ENCODE measurements at regions not wholly inside any gene's neighbourhood (a gene's known extent, or its start where the extent isn't known, plus 50 kb on each side); places are given as distances from the start of the nearest gene placed in this dataset.
A peak's percentile ranks its signal among the peaks of the same experiment; 100 is the strongest.

DNA sequence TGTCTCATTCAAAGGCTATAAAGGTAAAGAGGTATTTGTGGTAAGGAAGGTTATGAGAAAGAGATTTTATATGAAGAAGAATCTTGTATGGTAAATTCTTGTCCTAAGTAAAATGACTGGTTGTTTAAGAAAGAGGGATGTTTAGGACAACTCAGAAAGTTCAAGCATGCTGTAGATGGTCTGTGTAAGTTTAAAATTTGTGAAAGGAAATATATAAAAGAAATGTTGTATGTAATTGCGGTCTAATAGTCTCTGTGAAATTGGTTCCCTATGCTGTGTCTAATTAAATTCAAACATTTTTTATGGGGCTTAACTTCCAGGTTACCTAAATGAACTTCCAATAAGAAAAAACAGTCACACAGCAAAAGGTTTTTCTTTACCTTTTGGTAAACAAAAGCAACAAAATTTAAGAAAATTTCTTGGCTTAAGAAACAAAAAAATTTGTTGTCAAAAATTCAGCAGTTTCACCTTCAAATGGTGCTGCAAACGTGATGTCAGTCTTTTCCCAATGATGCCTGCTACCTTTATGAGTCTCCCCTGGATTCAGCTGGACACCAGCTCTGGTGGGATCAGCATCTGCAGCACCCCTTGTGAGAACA is 83.0 kb upstream of the FCN1 start:
- CTCF ChIA-PET: no interaction called here
- Histone ChIP-seq H3K27ac (ENCODE audit: extremely low read depth, low read depth, low read length) (no peak overlapping the region), H3K9me3 (ENCODE audit: control insufficient read depth, insufficient read depth, low read depth, low read length) (no peaks in the 10 kb centered on the region), H3K36me3 (ENCODE audit: control insufficient read depth in 2 of 2, insufficient read depth in 1 of 2, low read length in 2 of 2) (no peaks in the 10 kb centered on the region), H3K4me1 (ENCODE audit: control insufficient read depth, insufficient read depth, low read length) (no peaks in the 10 kb centered on the region), H3K4me3 (ENCODE audit: low read depth, low read length) (no peak overlapping the region)
- POLR2A ChIA-PET: no interaction called here
- peak; percentile 49; the same call in 1 of the 2 replicates for TF ChIP-seq ZNF549 (tag by site-specific recombination; IDR thresholded peaks at IDR 0.05)
- TF ChIP-seq SETDB1 (IDR thresholded peaks at IDR 0.05; ENCODE audit: insufficient read length, low read length): peak; percentile 100
- TF ChIP-seq ZNF302 (tag by site-specific recombination; IDR thresholded peaks at IDR 0.05; ENCODE audit: low read depth): no peak
- TF ChIP-seq FEZF1 (tag by site-specific recombination; IDR thresholded peaks at IDR 0.05): no peak
- TF ChIP-seq, protein P1, sequence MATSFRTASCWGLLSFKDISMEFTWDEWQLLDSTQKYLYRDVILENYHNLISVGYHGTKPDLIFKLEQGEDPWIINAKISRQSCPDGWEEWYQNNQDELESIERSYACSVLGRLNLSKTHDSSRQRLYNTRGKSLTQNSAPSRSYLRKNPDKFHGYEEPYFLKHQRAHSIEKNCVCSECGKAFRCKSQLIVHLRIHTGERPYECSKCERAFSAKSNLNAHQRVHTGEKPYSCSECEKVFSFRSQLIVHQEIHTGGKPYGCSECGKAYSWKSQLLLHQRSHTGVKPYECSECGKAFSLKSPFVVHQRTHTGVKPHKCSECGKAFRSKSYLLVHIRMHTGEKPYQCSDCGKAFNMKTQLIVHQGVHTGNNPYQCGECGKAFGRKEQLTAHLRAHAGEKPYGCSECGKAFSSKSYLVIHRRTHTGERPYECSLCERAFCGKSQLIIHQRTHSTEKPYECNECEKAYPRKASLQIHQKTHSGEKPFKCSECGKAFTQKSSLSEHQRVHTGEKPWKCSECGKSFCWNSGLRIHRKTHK (tag by site-specific recombination; IDR thresholded peaks at IDR 0.05): 0 out of 2 replicates have a peak, but pooled peaks have one; percentile 39
- TF ChIP-seq HOXA7 (CRISPR knock-in tag; IDR thresholded peaks at IDR 0.05; ENCODE audit: borderline replicate concordance): no peak
- TF ChIP-seq EGR2 (tag by site-specific recombination; IDR thresholded peaks at IDR 0.05; ENCODE audit: low read depth): no peak
- TF ChIP-seq, protein P2, sequence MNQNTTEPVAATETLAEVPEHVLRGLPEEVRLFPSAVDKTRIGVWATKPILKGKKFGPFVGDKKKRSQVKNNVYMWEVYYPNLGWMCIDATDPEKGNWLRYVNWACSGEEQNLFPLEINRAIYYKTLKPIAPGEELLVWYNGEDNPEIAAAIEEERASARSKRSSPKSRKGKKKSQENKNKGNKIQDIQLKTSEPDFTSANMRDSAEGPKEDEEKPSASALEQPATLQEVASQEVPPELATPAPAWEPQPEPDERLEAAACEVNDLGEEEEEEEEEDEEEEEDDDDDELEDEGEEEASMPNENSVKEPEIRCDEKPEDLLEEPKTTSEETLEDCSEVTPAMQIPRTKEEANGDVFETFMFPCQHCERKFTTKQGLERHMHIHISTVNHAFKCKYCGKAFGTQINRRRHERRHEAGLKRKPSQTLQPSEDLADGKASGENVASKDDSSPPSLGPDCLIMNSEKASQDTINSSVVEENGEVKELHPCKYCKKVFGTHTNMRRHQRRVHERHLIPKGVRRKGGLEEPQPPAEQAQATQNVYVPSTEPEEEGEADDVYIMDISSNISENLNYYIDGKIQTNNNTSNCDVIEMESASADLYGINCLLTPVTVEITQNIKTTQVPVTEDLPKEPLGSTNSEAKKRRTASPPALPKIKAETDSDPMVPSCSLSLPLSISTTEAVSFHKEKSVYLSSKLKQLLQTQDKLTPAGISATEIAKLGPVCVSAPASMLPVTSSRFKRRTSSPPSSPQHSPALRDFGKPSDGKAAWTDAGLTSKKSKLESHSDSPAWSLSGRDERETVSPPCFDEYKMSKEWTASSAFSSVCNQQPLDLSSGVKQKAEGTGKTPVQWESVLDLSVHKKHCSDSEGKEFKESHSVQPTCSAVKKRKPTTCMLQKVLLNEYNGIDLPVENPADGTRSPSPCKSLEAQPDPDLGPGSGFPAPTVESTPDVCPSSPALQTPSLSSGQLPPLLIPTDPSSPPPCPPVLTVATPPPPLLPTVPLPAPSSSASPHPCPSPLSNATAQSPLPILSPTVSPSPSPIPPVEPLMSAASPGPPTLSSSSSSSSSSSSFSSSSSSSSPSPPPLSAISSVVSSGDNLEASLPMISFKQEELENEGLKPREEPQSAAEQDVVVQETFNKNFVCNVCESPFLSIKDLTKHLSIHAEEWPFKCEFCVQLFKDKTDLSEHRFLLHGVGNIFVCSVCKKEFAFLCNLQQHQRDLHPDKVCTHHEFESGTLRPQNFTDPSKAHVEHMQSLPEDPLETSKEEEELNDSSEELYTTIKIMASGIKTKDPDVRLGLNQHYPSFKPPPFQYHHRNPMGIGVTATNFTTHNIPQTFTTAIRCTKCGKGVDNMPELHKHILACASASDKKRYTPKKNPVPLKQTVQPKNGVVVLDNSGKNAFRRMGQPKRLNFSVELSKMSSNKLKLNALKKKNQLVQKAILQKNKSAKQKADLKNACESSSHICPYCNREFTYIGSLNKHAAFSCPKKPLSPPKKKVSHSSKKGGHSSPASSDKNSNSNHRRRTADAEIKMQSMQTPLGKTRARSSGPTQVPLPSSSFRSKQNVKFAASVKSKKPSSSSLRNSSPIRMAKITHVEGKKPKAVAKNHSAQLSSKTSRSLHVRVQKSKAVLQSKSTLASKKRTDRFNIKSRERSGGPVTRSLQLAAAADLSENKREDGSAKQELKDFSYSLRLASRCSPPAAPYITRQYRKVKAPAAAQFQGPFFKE (tag by site-specific recombination; IDR thresholded peaks at IDR 0.05; ENCODE audit: borderline replicate concordance): no peak
- TF ChIP-seq ZNF175 (tag by site-specific recombination; IDR thresholded peaks at IDR 0.05): no peak
- TF ChIP-seq ZNF558 (tag by site-specific recombination; IDR thresholded peaks at IDR 0.05): peak; percentile 50; the same call in 1 of the 2 replicates
- TF ChIP-seq, protein P3, sequence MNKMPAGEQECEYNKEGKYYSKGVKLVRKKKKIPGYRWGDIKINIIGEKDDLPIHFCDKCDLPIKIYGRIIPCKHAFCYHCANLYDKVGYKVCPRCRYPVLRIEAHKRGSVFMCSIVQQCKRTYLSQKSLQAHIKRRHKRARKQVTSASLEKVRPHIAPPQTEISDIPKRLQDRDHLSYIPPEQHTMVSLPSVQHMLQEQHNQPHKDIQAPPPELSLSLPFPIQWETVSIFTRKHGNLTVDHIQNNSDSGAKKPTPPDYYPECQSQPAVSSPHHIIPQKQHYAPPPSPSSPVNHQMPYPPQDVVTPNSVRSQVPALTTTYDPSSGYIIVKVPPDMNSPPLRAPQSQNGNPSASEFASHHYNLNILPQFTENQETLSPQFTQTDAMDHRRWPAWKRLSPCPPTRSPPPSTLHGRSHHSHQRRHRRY (tag by site-specific recombination; IDR thresholded peaks at IDR 0.05): no peak
- no peak for TF ChIP-seq ZNF24 (tag by site-specific recombination; IDR thresholded peaks at IDR 0.05)
- no peak for TF ChIP-seq ZNF394 (tag by site-specific recombination; IDR thresholded peaks at IDR 0.05; ENCODE audit: borderline replicate concordance)
- no peak for TF ChIP-seq ZNF114 (tag by site-specific recombination; IDR thresholded peaks at IDR 0.05)
- TF ChIP-seq, protein P4, sequence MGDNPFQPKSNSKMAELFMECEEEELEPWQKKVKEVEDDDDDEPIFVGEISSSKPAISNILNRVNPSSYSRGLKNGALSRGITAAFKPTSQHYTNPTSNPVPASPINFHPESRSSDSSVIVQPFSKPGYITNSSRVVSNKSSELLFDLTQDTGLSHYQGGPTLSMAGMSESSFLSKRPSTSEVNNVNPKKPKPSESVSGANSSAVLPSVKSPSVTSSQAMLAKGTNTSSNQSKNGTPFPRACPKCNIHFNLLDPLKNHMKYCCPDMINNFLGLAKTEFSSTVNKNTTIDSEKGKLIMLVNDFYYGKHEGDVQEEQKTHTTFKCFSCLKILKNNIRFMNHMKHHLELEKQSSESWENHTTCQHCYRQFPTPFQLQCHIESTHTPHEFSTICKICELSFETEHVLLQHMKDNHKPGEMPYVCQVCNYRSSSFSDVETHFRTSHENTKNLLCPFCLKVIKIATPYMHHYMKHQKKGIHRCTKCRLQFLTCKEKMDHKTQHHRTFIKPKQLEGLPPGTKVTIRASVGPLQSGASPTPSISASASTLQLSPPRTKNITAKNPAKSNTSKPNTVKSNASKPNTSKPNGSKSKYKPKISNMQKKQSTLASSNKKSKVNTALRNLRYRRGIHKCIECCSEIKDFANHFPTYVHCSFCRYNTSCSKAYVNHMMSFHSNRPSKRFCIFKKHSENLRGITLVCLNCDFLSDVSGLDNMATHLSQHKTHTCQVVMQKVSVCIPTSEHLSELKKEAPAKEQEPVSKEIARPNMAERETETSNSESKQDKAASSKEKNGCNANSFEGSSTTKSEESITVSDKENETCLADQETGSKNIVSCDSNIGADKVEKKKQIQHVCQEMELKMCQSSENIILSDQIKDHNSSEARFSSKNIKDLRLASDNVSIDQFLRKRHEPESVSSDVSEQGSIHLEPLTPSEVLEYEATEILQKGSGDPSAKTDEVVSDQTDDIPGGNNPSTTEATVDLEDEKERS (tag by site-specific recombination; IDR thresholded peaks at IDR 0.05): peak; percentile 96
- peak; percentile 98 for TF ChIP-seq TRIM28 (IDR thresholded peaks at IDR 0.05; ENCODE audit: borderline replicate concordance, low read length)
- TF ChIP-seq ZNF561 (tag by site-specific recombination; IDR thresholded peaks at IDR 0.05; ENCODE audit: borderline replicate concordance): no peak
- TF ChIP-seq, protein P5, sequence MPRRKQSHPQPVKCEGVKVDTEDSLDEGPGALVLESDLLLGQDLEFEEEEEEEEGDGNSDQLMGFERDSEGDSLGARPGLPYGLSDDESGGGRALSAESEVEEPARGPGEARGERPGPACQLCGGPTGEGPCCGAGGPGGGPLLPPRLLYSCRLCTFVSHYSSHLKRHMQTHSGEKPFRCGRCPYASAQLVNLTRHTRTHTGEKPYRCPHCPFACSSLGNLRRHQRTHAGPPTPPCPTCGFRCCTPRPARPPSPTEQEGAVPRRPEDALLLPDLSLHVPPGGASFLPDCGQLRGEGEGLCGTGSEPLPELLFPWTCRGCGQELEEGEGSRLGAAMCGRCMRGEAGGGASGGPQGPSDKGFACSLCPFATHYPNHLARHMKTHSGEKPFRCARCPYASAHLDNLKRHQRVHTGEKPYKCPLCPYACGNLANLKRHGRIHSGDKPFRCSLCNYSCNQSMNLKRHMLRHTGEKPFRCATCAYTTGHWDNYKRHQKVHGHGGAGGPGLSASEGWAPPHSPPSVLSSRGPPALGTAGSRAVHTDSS (tag by site-specific recombination; IDR thresholded peaks at IDR 0.05): no peak
- TF ChIP-seq PRDM1 (tag by site-specific recombination; IDR thresholded peaks at IDR 0.05): no peak
- TF ChIP-seq ZIC2 (tag by site-specific recombination; IDR thresholded peaks at IDR 0.05): no peak
- TF ChIP-seq, protein P6, sequence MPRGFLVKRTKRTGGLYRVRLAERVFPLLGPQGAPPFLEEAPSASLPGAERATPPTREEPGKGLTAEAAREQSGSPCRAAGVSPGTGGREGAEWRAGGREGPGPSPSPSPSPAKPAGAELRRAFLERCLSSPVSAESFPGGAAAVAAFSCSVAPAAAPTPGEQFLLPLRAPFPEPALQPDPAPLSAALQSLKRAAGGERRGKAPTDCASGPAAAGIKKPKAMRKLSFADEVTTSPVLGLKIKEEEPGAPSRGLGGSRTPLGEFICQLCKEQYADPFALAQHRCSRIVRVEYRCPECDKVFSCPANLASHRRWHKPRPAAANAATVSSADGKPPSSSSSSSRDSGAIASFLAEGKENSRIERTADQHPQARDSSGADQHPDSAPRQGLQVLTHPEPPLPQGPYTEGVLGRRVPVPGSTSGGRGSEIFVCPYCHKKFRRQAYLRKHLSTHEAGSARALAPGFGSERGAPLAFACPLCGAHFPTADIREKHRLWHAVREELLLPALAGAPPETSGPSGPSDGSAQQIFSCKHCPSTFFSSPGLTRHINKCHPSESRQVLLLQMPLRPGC (tag by site-specific recombination; IDR thresholded peaks at IDR 0.05): no peak
- TF ChIP-seq ZFP69B (tag by site-specific recombination; IDR thresholded peaks at IDR 0.05): no peak

Data from HEK293 (cell line).